ENCODE measurements at regions not wholly inside any gene's neighbourhood (a gene's known extent, or its start where the extent isn't known, plus 50 kb on each side); places are given as distances from the start of the nearest gene placed in this dataset.

DNA sequence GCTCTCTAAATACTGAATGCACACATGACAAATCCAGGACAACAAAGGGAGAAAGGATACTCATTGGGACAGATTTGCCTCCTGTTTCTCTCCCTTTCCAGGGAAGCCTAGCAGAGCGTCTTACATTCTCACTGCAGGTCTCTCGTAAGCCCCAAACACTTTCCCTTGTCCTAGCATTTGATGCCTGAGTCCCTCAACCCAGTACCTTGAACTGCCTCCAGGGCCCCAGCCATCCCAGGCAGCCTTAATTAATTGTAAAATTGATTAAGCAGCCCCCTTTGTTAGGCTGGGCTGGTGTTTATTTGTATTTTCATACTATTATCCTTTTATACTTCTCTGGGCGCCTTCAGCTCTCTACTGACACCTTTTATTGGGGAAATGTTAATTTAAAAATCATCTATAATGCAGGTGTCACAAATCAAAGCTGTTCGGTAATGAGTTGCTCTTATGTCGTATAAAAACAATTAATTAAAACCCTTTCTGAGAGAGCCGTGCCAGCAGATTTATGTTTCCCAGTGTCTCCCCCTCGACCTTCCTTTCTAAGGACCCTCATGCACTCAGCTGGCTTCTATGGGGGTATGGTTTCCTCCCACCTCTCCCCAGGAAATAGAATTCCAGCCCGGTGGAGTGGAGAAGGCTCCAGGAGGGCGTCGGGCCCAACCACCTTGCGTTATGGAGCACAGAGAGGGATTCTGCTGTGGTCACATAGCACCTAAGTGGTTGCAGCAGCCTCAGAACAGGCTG is 243.8 kb downstream of the RPS24 start:
- DNase-seq: no peak

DNA sequence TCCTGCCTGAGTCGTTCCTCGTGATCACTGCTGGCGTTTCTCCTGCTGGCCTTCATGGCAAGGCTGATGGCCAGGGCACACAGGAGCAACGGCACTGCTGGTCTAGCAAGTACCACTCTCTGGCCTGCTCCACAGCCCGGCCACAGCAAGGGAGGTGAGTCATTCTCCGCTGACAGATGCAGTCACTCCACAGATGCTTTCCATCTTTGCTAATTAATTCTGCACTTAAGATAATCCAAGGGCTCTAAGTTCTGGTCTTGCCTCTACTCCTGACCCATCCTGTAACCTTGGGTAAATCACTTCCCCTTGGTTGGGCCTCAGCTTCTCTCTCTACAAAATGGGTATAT is 244.4 kb downstream of the RPS24 start:
- DNase-seq: no peak

DNA sequence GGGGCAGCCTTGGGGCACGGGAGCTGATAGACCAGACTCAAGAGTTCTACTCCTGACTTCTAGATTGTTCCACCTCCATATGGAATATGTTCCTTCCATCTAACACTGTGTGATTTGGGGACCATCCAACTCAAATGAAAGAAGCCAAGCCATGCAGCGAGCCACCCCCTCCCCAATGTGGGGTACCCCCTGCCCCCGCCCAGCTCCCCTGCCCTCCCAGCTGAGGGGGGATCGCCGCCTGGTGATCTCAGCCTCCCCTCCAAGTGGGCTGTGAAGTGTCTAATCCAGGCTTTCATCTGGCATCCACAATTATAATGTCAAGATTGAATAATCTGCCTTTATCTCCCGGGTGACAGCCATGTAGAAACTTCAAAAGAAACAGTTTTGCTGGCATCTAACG is 246.1 kb downstream of the RPS24 start:
- DNase-seq: no peak

DNA sequence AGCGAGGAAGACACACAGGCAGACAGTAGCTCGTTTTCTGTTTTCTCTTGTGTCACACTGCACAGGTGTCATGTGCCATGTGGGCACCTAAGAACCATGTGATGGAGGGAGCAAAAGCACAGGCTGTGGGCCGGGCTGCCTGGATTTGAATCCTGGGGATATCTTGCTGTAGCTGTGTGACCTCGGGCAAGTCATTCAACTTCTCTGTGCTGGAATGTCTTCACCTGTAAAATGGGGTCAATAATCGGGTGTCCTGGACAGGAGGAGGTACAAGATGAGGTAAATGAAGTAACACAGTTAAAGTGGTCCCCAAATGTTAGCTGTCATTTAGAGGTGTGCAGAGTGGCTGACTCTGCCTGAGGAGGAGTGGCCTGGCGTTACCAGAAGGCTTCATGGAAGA is 246.9 kb downstream of the RPS24 start:
- DNase-seq: no peak

DNA sequence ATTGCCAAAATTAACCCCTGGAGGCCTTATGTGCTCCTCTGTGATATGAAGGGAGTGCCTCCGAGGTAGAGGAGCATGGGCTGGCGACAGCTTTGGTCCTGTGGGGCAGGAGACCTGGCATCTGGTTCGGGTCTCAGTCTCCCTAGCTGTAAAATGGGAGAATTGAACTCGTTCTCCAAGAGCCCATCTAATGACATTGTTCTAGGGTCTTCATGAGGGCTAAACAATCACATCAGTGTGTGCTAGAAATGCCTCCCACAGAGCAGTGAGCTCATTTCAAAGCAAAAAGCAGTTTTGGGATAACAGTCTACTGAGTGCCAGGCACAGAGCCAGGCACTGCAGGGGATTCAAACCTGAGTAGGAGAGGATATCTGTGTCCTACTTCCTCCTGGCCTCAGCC is 248.0 kb downstream of the RPS24 start:
- DNase-seq: no peak

DNA sequence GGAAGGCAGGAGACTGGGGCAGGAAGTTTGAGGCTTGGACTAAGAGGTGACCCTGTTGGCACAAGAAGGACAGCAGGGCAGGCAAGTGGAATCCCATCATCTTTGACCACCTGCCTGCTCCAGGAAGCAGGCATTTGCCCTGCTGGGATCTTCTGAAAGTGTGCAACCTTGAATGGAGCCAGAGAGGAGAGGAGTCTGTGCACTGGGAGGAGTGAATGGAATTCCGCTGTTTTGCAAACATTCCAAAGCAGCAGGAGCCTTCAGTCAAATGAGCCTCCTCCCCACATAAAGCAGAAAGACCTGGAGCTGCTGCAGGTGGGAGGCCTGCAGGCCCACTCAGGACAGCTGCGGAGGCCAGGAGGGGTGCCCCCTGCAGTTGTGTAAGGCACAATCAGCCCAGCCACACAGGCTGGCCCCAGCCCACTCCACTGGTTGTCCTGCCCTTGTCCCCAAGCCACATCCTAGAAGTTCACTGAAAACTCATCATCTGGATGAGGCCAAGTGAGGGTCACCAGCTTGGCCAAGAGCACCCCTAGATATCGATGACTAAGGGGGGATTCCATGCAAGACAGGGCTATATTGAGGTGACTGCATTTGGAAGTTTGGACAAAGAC is 249.5 kb downstream of the RPS24 start:
- DNase-seq: no peak

DNA sequence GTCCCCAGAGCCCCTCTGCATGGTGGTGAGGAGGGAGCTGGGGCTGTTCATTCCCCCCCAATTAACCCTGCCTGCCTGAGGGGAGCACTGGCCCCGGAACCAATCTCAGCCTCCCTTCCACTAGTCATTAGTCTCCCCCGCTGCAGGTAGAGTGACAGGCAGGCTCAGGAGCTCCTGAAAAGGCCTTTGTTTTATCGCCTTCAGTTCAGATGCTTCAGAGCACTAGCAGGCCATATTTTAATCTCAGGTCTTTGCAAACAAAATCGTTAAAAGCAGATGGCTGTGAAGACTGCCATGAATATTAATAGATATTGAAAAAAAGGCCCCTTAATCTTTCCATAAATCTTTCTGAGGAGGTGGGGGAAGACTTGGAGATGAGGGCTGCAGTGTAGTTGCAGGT is 250.7 kb downstream of the RPS24 start:
- no peak for DNase-seq

DNA sequence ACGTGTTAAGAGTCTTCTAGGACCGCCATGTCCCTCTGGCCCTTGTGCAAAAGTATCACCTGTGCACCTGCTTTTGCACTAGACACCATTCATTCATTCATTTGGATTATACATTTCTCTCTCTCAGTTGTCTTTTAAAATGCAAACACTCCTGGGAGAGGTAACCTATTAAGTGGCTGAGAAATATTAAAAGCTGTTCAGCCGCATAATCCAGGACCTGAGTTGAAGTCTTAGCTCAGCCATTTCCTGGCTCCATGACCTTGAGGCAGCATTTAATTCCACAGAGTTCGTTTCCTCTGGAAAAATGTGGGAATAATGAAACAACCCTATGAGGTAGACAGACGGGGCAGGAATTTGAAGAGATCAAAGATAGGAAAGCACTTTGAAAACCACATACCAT is 251.6 kb downstream of the RPS24 start:
- no peak for DNase-seq

DNA sequence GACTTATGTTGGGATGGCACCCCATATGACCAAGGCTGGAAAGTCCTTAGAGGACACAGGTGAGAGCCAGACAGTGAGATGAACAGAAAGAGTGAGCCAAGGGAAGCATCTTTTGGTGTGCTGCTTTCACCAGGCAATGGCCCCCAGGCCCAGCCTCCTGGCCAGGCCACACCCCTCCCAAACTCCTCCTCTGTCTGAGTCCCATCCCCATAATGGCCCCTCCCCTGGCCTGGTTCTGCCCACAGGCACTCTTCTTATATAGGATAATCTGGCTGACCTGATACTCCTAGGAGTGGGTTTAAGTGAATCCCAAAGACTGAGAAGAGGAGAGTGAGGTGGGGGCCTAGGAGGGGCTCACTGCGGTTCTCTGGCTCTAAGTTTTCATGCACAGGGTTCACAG is 252.5 kb downstream of the RPS24 start:
- no peak for DNase-seq

DNA sequence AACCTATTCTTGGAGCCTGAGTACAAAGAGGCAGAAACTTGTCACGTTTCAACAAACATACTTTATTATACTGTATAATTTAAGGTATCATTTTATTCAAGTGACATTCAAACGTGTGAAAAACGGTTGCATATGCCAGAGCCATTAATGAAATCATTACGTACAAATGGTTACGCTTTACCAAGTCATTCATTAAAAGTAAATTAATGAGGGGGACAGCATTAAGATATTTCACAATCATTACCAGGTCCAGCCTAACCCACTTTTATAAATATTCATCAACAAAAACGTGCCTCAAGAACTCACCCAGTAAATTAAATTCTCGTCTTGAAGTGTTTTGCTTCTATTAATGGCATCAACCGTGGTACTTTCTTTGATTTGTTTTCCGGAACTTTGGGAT is 253.0 kb downstream of the RPS24 start:
- no peak for DNase-seq

DNA sequence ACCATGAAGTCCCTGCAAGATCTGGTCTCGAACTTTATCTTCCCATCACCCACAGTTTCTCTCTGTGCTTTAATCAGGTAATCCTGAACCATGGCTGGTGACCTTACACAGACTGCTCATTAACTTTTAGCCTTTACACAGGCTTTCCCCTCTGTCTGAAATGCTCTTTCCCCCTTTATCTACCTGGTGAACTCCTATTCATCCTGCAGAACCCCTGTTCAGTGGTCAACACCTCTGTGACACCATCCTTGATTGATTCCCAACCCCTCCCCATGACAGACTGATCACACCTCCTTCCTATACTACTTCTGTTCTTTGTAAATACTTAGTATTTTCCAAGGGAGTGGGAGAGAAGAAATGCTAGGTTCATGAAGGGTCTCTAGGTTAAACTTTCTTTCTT is 254.0 kb downstream of the RPS24 start:
- DNase-seq: no peak

DNA sequence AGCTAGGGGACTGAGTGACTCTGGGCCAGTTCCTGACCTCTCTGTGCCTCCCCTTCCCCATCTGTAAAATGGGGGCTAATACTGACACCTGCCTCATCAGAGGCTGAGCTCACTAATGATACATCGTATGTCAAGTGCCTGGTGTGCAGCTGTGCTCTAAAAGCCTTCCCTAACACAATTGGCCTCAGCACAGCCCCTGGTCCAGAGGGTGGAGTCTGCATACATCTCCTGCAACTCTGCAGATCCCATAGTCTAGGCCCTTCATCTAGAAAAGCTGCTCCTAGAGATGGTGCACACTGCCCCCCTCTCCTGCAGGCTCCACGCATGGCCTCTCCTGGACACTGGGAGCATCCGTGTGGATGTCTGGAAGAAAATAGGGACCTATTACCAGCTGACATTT is 255.0 kb downstream of the RPS24 start:
- no peak for DNase-seq

DNA sequence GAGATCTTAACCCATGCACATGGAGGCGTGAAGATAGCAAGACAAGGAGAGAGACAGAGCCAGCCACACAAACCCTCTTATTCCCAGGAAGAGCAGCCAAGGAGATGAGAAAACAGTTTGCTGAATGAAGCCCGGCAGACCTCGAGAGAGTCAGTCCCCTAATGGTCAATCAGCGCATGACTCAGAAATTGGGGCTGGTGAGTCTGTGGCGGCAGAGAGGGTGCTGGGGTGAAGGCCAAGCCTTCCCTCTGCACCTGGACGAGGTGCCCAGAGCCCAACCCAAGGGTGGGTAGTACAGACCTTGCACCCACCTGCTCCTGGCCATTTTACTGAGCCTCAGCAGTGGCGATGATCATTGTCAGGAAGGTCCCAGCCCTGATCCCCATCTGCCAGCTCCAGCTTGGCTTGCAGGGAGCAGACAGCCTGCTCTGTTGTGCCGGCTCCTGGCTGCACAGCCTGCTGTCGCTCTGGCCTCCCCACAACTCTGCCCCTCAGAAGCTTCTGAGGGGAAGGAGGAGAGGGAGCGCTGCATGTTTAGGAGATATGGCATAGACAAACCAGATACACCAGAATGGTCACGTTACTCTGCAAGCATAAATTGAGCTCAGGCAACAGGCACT is 256.6 kb downstream of the RPS24 start:
- DNase-seq: no peak

DNA sequence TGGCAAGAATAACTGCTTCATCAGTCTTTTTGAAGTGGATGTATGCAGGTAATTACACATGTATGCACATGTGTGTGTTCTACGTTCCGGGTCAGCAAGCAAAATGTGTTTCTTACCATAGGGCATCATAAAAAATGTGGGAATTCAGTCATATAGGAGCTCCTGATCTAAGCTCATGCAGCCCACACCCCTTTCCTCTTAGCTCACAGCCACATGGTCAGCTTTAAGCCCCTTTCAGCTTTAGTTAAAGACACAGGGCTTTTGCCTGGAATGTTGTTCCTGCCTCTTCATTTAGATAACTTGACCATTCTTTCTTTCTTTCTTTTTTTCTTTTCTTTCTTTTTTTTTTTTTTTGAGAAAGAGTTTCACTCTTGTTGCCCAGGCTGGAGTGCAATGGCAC is 258.1 kb downstream of the RPS24 start:
- DNase-seq: no peak

DNA sequence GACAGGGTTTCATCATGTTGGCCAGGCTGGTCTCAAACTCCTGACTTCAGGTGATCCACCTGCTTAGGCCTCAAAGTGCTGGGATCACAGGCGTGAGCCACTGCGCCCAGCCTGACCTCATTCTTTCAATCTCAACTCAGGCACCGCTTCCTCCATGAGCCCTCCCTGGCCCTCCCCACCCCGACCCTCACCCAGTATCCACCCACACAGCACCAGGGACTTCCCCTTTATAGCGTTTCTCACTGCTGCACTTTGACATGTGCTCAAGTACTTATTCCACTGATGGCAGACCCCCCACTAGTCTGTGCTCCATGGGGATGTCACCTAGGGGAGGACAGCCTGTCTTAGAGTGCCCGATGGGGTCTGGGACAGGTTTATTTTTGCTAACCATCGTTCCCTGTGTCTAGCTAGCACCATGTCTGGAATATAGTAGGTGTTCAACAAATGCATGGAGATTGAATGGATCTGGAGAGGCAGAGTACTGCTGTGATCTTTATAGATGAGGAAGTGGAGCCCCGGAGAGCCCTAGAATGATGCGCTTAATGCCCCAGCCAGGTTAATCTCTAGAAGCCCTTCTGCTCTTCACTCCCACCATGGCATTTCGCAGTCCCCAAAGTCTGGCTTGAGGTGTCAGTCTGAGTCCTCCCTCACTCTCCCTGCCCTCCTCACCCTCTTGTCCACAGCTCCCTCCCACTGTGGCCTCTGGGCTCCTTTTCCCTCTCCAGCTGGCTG is 258.8 kb downstream of the RPS24 start:
- no peak for DNase-seq

DNA sequence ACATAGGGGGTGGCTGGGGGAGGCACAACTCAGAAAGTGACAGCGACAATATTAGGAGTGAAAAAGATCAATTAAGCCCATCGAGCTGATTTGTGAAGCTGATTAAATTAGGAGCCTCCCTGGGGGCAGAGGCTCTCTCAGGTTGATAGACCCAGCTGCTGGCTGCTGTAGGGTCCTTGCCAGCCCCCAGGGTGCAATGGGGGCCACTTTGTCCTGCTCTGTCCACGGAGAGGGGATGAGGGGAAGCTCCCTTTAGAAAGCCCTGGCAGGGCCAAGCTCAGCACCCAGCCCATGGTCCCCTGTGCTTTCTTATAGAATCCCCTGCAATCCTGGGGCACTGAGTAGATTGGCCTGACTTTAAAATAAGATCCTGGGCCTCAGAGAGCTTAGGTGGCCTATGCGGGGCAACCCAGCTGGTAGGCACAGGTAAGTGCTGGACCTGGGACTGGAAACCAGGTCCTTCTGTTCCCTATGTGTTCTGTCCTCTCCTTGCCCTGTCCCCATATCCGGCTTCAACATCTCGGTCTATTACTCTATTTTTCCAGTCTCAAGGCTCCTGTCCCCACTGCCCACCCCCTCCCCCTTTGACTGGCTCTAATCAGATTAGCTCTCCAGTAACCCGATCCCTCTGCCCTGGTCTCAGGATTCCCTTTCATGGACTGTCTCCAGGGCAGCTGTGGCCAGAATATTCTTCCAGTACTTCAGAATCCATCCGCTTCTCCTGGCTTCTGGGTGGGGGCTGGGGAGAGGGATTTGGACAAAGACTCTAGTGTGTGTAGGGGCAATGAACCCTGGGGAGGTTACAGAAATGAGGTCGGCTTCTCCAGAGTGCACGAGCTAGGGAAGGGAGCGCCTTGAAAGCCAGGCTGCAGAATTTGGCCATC is 259.6 kb downstream of the RPS24 start:
- DNase-seq: no peak

DNA sequence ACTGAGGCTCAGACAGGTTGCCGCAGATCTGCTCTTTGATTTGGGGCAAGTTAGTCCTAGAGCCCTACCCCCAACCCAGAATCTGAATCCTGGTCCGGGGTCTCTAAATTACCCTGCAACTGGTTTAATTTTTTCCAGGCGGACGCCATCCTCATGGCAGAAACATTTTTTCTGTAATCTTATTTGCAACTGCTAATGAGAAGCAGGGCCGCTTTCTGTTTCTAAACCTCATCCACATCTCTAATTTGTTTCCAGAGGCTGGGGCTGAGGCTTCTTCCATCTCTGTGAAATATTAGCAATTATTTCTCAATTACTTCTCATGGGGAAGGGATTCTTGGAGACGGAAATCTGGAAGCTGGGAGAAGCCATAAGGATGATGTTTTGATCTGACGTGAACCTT is 261.6 kb downstream of the RPS24 start:
- DNase-seq: no peak

DNA sequence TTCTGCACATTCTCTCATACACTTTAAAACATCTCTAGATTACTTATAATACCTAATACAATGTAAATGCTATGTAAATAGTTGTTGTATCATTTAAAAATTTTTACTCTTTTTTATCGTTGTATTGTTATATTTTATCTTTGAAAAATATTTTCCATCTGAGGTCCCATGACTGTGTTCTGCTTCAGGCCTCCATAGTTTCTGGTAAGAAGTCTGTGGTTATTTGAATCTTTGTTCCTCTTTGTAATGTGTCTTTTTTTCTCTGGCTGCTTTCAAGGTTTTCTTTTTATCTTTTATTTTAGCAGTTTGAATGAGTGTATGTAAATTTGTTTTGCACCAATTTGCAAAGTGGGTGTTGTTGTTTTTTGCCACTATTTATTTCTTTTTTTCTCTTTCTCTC is 263.1 kb downstream of the RPS24 start:
- no peak for DNase-seq

DNA sequence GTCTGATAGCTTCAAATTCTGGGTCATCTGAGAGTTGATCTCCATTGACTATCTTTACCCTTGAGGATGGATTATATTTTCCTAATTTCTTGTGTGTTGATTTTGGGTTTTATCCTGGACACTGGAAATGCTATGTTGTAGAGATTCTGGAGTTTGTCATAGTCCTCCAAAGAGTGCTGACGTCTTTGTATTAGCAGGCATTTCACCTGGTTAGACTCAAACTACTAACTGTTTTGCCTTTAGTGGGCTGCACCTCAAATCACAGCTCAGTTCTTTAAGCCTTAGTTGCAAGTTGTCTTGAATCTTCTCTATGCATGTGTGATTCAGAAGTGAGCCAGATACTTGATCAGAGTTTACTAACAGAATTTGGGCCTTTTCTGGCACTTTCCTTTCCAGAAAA is 264.3 kb downstream of the RPS24 start:
- DNase-seq: no peak

DNA sequence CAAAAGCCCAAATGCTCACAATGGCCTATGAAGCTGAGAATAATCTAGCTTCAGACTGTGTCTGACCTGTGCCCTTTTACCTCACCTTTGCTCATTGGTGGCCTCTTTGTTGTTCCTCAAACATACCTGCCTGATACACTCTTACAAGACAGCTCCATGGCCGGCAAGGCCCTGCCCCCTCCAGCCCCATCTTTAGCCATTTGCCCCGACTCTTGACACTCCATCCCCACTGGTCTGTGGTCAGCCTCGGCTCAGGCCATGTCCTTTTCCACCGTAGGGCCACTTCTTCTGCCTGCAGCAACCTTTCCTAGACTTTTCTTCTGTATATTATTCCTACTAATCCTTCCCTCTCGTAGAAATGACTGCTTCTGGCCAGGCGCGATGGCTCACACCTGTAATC is 265.2 kb downstream of the RPS24 start:
- no peak for DNase-seq

DNA sequence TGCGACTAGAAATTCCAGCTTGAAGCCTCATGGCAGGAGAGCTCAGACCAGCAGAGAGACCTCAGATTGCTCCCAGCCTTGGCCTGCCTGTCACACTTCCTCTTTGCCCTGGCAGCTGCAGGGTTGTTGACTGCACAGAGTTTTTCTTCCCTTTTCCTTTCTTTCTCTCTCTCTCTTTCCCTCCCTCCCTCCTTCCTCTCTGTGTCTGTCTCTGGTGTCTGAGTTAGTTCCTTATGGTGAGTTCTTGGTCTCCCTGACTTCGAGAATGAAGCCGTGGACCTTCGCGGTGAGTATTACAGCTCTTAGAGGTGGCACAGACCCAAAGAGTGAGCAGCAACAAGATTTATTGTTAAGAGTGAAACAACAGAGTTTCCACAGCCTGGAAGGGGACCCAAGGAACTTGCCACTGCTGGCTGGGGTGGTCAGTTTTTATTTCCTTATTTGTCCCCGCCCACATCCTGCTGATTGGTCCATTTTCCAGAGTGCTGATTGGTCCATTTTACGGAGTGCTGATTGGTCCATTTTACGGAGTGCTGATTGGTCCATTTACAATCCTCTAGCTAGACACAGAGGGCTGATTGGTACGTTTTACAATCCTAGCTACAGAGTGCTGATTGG is 266.3 kb downstream of the RPS24 start:
- no peak for DNase-seq

DNA sequence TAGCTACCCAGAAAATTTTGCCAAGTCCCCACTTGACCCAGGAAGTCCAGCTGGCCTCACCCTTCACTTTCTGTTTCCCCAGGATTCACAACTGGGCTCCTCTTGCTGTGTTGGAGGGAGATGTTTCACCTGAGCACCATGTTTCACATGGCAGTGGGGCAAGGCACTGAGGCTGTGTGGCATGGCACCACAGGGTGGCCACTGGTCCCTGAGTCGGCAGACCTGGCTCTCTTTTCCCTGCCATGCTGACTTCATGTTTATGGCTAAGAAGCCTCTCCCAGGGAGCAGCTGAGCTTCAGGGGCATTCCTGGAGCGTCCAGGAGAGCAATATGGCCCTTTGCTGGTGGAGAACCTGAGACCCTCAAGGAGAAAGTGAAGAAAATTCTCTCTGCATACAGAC is 266.9 kb downstream of the RPS24 start:
- DNase-seq: no peak

DNA sequence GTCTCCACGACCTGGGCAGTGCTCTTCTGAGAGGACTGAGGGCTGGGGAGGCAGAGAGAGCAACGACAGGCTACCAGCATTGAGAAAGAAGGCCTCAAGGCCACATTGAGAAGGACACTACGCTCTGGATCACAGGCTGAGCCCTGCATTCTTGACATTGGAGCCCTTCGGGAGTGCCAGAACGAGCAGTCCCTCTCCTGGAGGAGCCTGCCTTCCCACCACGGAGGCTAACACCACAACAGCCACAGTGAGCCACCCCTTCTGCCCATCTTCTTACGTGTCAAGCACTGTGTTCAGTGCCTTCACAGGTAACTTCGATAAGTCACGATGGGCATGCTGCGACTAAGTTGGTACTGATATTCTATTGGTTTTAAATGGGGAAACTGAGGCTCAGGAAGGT is 267.8 kb downstream of the RPS24 start:
- no peak for DNase-seq
